Activated CD4-positive, alpha-beta memory T cell treated with anti-CD3 and anti-CD28 coated beads for 36 hours (primary cell): ENCODE measurements at regions not wholly inside any gene's neighbourhood (a gene's known extent, or its start where the extent isn't known, plus 50 kb on each side); places are given as distances from the start of the nearest gene placed in this dataset.
"Not testable (repeated sequence)": the region's sequence is repeated elsewhere in the genome, so short reads cannot be mapped to it uniquely, and the experiment has no call there.

Source experiments
- CTCF ChIA-PET: fragments of 350-600 bp; sonication (Branson Sonifier 250); formaldehyde crosslinking; loops from one replicate; lab custom pipeline; 2021; ENCODE audit warnings: antibody characterized with exemption, inconsistent platforms; lab: Charles Lee
- POLR2A ChIA-PET: fragments of 350-600 bp; sonication (Branson Sonifier 250); formaldehyde crosslinking; loops from one replicate; lab custom pipeline; 2021; ENCODE audit warnings: antibody characterized with exemption; lab: Charles Lee
- DNase-seq: peaks from one replicate; pipeline ENCODE4 v3.0.0-alpha.2; 2020
- H3K27ac Mint-ChIP-seq: one replicate; pipeline ENCODE4 v1.8.0; 2021; ENCODE audit warnings: mixed read lengths
- H3K27me3 Mint-ChIP-seq: one replicate; pipeline ENCODE4 v1.8.0; 2021; ENCODE audit warnings: mixed read lengths
- H3K36me3 Mint-ChIP-seq: one replicate; pipeline ENCODE4 v1.8.0; 2021; ENCODE audit warnings: mixed read lengths
- H3K4me1 Mint-ChIP-seq: one replicate; pipeline ENCODE4 v1.8.0; 2021; ENCODE audit warnings: low read depth, mixed read lengths
- H3K4me3 Mint-ChIP-seq: one replicate; pipeline ENCODE4 v1.8.0; 2021; ENCODE audit warnings: mild to moderate bottlenecking, mixed read lengths
- H3K9me3 Mint-ChIP-seq: one replicate; pipeline ENCODE4 v1.8.0; 2021; ENCODE audit warnings: mixed read lengths
- intact Hi-C: fragments of 100-400 bp; cut with micrococcal nuclease; formaldehyde crosslinking; loops from one replicate; pipeline ENCODE4 v1.15.1; 2023

DNA sequence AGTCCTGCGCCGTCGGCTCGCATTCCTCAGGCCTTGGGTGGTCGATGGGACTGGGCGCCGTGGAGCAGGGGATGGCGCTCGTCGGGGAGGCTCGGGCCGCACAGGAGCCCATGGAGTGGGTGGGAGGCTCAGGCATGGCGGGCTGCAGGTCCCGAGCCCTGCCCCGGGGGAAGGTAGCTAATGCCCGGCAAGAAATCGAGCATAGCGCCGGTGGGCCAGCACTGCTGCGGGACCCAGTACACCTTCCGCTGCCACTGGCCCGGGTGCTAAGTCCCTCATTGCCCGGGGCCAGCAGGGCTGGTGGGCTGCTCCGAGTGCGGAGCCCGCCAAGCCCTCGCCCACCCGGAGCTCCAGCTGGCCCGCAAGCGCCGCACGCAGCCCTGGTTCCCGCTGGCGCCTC is 122.8 kb downstream of the UFM1 start:
- H3K27me3 Mint-ChIP-seq, H3K27ac Mint-ChIP-seq, H3K9me3 Mint-ChIP-seq, H3K4me1 Mint-ChIP-seq, CTCF ChIA-PET, DNase-seq, POLR2A ChIA-PET, H3K36me3 Mint-ChIP-seq, intact Hi-C loops, H3K4me3 Mint-ChIP-seq: not testable (repeated sequence)

DNA sequence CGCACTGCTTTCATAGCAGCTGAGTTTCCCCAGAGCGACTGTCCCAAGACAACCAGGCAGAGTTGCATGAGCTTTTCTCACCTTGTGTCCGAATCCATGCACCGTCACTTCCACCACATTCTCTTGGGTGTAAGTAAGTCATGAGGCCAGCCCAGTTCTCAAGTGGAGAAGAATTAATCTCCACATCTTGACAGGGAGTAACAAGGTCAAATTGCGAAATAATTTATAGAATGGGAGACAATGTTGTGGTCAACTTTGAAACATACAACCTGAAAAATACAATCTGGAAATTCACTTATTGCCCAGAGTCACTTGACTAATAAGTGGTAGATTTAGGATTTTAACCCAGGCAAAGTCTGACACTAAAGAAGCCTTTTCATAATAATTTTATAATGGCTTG is 123.7 kb downstream of the UFM1 start:
- no peaks in the 10 kb centered on the region for H3K36me3 Mint-ChIP-seq
- no peaks in the 10 kb centered on the region for H3K4me1 Mint-ChIP-seq
- peaks cover 4% of the 10 kb centered on the region for H3K27me3 Mint-ChIP-seq
- H3K4me3 Mint-ChIP-seq = no peak overlapping the region
- intact Hi-C loops = no loop called here
- ChIA-PET CTCF (no interaction called here), POLR2A (no interaction called here)
- H3K9me3 Mint-ChIP-seq = no peaks in the 10 kb centered on the region
- H3K27ac Mint-ChIP-seq = no peak overlapping the region
- no peak for DNase-seq

DNA sequence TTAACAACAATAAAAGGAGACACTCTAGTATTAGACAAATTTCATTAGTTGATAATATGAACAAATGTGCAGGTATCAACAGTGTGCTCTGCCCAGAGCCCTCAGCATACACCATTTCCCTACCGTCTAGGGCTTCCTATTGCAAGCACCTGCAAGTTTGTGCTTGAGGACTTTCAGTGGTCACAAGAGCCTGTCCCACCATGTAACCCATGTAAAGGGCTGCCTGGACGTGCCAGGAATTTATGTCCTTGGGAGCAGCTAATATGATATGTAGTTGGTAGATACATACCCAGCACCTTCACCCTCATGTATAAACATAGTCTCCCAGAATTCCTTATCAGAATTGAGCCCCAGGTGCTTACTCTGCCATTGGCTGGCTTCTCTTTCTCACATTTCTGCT is 128.0 kb downstream of the UFM1 start:
- Mint-ChIP-seq H3K27ac (no peak overlapping the region), H3K27me3 (no peaks in the 10 kb centered on the region), H3K9me3 (no peaks in the 10 kb centered on the region), H3K4me1 (no peaks in the 10 kb centered on the region), H3K36me3 (no peaks in the 10 kb centered on the region), H3K4me3 (no peak overlapping the region)
- POLR2A ChIA-PET = no interaction called here
- no peak for DNase-seq
- intact Hi-C loops = no loop called here
- CTCF ChIA-PET = no interaction called here

DNA sequence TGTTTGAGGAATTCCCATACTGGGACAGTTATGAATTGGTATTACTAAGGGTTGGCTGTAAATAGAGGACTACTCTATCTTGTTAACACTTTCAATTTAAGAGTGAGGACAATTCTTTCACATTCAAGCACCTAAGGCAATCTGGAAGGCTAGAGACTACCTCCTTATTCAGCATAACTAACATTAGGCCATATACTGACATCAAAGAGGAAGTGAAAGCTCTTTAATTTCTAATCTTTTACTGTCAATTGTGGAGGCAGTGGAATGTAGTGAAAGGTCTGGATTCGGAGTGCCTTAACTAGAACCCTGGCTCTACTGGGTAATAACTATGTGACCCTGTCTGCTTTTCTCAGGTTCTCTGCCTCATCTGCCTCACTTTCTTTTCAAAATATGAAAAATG is 134.0 kb downstream of the UFM1 start:
- Mint-ChIP-seq H3K4me3 (no peak overlapping the region), H3K36me3 (no peaks in the 10 kb centered on the region), H3K9me3 (no peaks in the 10 kb centered on the region), H3K27me3 (no peaks in the 10 kb centered on the region), H3K27ac (no peak overlapping the region), H3K4me1 (no peaks in the 10 kb centered on the region)
- ChIA-PET POLR2A (no interaction called here), CTCF (no interaction called here)
- DNase-seq = no peak
- intact Hi-C loops = no loop called here

DNA sequence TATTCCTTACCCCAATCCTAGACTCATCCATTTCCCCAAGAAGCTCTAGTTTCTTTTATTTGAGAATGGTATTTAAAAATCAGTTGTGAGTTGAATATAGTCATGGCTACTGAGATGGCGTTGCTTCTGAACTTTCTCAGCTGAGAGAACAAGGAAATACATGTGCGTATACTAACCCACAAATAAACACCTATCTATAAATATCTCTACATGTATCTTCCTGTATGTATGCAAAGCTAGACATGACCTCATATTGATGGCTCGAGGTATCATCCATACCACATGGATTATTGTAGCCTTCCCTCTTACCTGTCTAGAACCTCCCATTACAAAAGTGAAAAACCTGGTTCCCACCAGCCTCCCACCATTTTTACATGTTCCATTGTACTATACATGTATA is 141.0 kb downstream of the UFM1 start:
- Mint-ChIP-seq H3K9me3 (no peaks in the 10 kb centered on the region), H3K36me3 (no peaks in the 10 kb centered on the region), H3K27me3 (peaks cover 3% of the 10 kb centered on the region), H3K27ac (no peak overlapping the region), H3K4me1 (no peaks in the 10 kb centered on the region), H3K4me3 (no peak overlapping the region)
- ChIA-PET CTCF (no interaction called here), POLR2A (no interaction called here)
- intact Hi-C loops = no loop called here
- no peak for DNase-seq

DNA sequence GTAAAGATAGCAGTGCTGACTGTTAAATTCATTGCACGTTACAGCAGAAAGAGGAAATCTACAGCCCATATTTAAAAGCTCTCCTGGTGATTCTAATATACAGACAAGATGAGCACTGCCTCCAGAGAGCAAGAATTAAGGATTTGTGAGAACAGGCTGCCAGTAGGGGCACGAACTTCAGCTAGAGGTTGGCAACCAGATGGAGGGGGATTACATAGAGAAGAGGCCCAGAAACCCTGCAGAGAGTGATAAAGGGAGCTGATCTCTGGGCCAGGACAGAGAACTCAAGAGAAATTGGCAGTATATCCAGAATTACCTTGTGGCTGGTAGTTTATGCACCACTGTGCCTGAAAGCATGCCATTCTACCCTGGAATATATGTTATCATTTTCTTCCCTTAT is 144.8 kb downstream of the UFM1 start:
- POLR2A ChIA-PET = no interaction called here
- Mint-ChIP-seq H3K27me3 (peaks cover 6% of the 10 kb centered on the region), H3K9me3 (peaks cover 5% of the 10 kb centered on the region), H3K36me3 (no peaks in the 10 kb centered on the region), H3K4me1 (no peaks in the 10 kb centered on the region), H3K27ac (no peak overlapping the region), H3K4me3 (no peak overlapping the region)
- CTCF ChIA-PET = no interaction called here
- intact Hi-C loops = no loop called here
- DNase-seq = no peak

DNA sequence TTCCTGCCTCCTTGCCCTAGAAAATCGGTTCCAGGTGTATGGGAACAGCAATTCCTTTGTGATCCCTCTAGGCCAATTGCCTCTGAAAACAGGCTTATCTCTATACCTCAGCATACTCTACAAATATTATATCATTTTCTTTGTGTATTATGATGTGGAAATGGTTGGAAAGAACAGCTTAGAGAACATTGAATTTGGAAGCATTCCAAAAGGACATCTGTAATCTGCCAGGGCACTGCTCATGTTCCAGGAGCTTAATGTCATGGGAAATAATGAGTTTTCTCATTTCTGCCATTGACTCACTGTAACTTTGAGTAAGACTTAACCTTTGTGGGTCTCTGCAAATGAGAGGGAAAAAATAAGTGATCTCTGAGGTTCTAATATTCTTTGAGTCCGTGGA is 147.3 kb downstream of the UFM1 start:
- Mint-ChIP-seq H3K36me3 (no peaks in the 10 kb centered on the region), H3K4me1 (no peaks in the 10 kb centered on the region), H3K9me3 (peaks cover 5% of the 10 kb centered on the region), H3K27ac (no peak overlapping the region), H3K27me3 (peaks cover 6% of the 10 kb centered on the region), H3K4me3 (no peak overlapping the region)
- intact Hi-C loops = no loop called here
- no peak for DNase-seq
- CTCF ChIA-PET = no interaction called here
- POLR2A ChIA-PET = no interaction called here

DNA sequence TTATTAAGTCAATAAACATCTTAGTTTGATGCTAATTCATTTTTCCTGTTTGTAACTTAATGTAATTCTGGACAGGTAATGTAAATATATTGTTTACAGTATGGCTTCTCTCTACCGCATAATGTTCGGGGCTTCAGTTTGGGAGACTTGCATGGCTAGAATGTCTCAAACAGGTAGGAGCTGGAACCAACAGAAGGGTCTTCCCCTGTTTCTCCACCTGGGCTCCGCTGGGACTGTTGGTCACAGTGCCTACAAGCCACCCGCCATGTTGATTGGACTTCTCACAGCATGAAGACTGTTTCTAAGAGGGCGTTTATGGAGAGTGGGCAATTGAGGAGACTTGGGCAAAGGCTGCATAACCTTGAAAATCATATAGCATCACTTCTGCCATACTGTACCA is 148.6 kb downstream of the UFM1 start:
- ChIA-PET CTCF (no interaction called here), POLR2A (no interaction called here)
- DNase-seq = no peak
- Mint-ChIP-seq H3K4me1 (no peaks in the 10 kb centered on the region), H3K27me3 (peaks cover 6% of the 10 kb centered on the region), H3K9me3 (peaks cover 5% of the 10 kb centered on the region), H3K4me3 (no peak overlapping the region), H3K36me3 (no peaks in the 10 kb centered on the region), H3K27ac (no peak overlapping the region)
- intact Hi-C loops = no loop called here

DNA sequence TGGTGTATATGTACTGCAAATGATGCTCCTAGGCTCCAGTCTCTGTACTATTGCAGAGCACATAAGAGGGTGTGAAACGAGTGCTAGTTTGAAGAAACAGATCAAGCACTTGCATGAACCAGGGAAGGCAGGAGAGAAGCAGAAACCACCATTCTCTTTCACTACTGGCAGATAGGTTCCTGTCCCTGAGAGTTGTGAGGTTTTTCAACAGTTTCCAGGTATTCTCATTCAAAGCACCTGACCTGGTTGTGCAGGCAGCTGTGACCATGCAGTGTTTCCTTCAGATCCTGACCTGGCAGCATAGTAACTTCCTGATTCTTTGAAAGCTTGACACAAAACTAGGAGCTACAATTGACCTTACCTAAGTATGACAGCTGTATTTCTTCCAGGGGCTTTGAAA is 164.9 kb downstream of the UFM1 start:
- intact Hi-C loops = no loop called here
- H3K36me3 Mint-ChIP-seq = no peaks in the 10 kb centered on the region
- no peak for DNase-seq
- H3K27me3 Mint-ChIP-seq = peaks cover 2% of the 10 kb centered on the region
- no peak overlapping the region for H3K4me3 Mint-ChIP-seq
- H3K4me1 Mint-ChIP-seq = no peaks in the 10 kb centered on the region
- H3K27ac Mint-ChIP-seq = no peak overlapping the region
- ChIA-PET CTCF (no interaction called here), POLR2A (no interaction called here)
- H3K9me3 Mint-ChIP-seq = no peaks in the 10 kb centered on the region

DNA sequence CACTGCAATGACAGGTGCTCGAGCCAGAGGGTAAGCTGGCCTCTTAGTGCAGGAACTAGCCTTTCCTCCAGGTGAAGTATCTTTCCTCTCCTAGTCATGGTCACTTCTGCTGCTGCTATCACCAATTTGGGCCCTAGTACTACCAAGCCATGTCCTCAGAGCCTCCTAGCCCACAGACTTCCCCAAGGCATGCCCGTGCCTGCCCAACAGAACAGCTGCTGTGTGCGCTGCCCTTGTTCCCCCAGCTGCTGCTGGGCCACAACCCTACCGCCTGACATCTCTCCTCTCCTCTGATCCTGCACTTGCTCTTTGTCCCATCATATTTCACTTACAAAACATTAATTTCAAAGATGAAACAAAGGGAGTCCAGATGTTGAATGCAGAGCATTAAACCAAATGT is 168.5 kb upstream of the FREM2 start:
- ChIA-PET CTCF (no interaction called here), POLR2A (no interaction called here)
- no peaks in the 10 kb centered on the region for H3K36me3 Mint-ChIP-seq
- no peaks in the 10 kb centered on the region for H3K9me3 Mint-ChIP-seq
- intact Hi-C loops = no loop called here
- H3K27ac Mint-ChIP-seq = no peak overlapping the region
- DNase-seq = no peak
- no peaks in the 10 kb centered on the region for H3K4me1 Mint-ChIP-seq
- H3K27me3 Mint-ChIP-seq = peaks cover 2% of the 10 kb centered on the region
- no peak overlapping the region for H3K4me3 Mint-ChIP-seq

DNA sequence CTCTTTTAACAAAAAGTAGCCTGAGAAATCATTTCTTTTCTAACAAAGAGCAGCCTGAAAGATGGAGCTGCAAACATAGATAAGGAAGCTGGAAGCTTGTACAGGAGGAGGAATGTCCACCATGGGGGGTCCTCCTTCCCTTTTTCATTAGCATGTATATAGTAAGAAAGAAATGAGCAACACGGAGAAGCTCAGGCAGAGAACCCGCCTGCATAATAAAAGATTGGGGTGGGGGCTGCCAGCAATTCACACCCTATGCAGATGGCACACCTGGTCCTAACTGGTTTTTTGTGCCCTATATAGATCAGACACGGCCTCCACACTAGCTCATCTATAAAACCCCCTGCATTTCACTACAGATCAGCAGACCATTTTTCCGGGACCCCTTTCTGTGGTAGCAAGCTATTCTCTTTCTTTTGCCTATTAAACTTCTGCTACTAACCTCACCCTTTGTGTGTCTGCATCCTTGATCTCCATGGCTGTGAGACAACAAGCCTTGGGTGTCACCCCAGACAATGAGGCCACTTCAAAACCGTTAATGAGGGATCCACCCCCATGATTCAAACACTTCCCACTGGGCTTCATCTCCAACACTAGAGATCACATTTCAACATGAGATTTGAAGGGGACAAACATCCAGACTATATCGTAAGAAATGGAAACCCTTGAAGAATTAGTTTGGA is 167.5 kb upstream of the FREM2 start:
- H3K4me1 Mint-ChIP-seq = no peaks in the 10 kb centered on the region
- no peak for DNase-seq
- H3K9me3 Mint-ChIP-seq = no peaks in the 10 kb centered on the region
- no peak overlapping the region for H3K27ac Mint-ChIP-seq
- H3K27me3 Mint-ChIP-seq = peaks cover 2% of the 10 kb centered on the region
- ChIA-PET CTCF (no interaction called here), POLR2A (no interaction called here)
- H3K36me3 Mint-ChIP-seq = no peaks in the 10 kb centered on the region
- no peak overlapping the region for H3K4me3 Mint-ChIP-seq
- intact Hi-C loops = no loop called here

DNA sequence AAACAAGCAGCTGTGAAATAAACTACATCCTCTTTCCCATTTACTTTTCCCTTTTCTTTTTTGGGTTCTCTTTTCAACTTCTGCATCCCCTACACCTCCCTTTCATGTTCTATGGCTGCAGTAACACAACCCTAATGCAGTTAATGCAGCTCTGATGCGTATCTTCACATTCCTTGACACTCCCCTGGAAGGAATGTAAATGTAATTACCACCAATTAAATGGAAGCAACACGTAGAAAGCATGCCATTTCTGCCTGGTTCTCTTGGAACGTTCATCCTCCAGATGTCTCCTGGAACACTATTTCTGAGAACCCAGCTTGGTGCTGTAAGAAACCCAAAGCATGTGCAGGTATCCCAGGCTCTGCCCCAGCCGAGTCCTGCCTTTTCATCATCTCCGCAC is 166.8 kb upstream of the FREM2 start:
- CTCF ChIA-PET = no interaction called here
- no peak for DNase-seq
- Mint-ChIP-seq H3K27ac (no peak overlapping the region), H3K4me1 (no peaks in the 10 kb centered on the region), H3K36me3 (no peaks in the 10 kb centered on the region), H3K9me3 (no peaks in the 10 kb centered on the region), H3K27me3 (peaks cover 2% of the 10 kb centered on the region), H3K4me3 (no peak overlapping the region)
- intact Hi-C loops = no loop called here
- POLR2A ChIA-PET = no interaction called here

DNA sequence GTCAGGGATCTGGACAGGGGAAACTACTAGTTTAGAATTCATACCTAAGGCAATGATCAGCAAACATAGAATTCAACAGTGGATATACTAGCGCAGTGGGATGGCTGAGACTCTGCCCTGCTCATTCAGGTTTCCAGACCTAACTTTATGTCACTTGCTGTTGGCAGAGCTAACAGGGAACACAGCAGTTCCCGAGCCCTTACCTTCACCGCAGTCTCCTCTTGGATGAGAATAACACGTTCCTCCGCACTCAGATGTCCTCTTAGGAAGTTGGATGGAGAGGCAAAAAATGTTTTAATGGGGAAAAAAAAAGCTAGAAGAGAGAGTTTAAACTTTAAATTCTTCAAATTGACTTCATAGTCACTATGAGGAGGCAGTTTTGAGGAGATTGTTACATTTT is 159.7 kb upstream of the FREM2 start:
- Mint-ChIP-seq H3K27me3 (no peaks in the 10 kb centered on the region), H3K9me3 (no peaks in the 10 kb centered on the region), H3K36me3 (no peaks in the 10 kb centered on the region), H3K4me3 (no peak overlapping the region), H3K4me1 (no peaks in the 10 kb centered on the region), H3K27ac (no peak overlapping the region)
- POLR2A ChIA-PET = no interaction called here
- CTCF ChIA-PET = no interaction called here
- DNase-seq = no peak
- intact Hi-C loops = no loop called here
